HG03565 (cell line): ENCODE measurements at regions not wholly inside any gene's neighbourhood (a gene's known extent, or its start where the extent isn't known, plus 50 kb on each side); places are given as distances from the start of the nearest gene placed in this dataset.

Experiments used
- ATAC-seq: cut with Tn5 transposase; IDR thresholded peaks from one replicate; pipeline ENCODE4 v1.9.1; 2021; ENCODE audit warnings: mild to moderate bottlenecking, moderate library complexity; ENCODE audit not compliant: unreplicated experiment

- no peak for ATAC-seq
These were observed 133.5 kb upstream of the ONECUT1 start for GRCh38 chr15:52923626-52924025.

- ATAC-seq: no peak
These were observed 132.7 kb upstream of the ONECUT1 start for GRCh38 chr15:52922871-52923270.

- ATAC-seq: no peak
These were observed 122.0 kb upstream of the ONECUT1 start for GRCh38 chr15:52912172-52912571.

GRCh38 chr15:52893338-52893737 is 103.2 kb upstream of the ONECUT1 start:
- no peak for ATAC-seq

GRCh38 chr15:52879904-52880303 is 89.8 kb upstream of the ONECUT1 start:
- no peak for ATAC-seq

GRCh38 chr15:52879145-52879544 is 89.0 kb upstream of the ONECUT1 start:
- no peak for ATAC-seq

- ATAC-seq: no peak
These were observed 87.0 kb upstream of the ONECUT1 start for GRCh38 chr15:52876991-52877663.

GRCh38 chr15:52872036-52872818 is 82.1 kb upstream of the ONECUT1 start:
- no peak for ATAC-seq

- no peak for ATAC-seq
These were observed 79.9 kb upstream of the ONECUT1 start for GRCh38 chr15:52870015-52870414.

- ATAC-seq: no peak
These were observed 76.6 kb upstream of the ONECUT1 start for GRCh38 chr15:52866698-52867097.

- ATAC-seq: no peak
These were observed 72.5 kb upstream of the ONECUT1 start for GRCh38 chr15:52862677-52863076.

- ATAC-seq: no peak
These were observed 68.6 kb upstream of the ONECUT1 start for GRCh38 chr15:52858782-52859176.

GRCh38 chr15:52857937-52858781 is 68.0 kb upstream of the ONECUT1 start:
- no peak for ATAC-seq

GRCh38 chr15:52857471-52857870 is 67.3 kb upstream of the ONECUT1 start:
- ATAC-seq: no peak

- no peak for ATAC-seq
These were observed 66.2 kb upstream of the ONECUT1 start for GRCh38 chr15:52856286-52856685.

GRCh38 chr15:52855157-52855556 is 65.0 kb upstream of the ONECUT1 start:
- ATAC-seq: no peak

- ATAC-seq: no peak
These were observed 54.7 kb upstream of the ONECUT1 start for GRCh38 chr15:52844823-52845222.
